K562 (cell line): ENCODE measurements at regions not wholly inside any gene's neighbourhood (a gene's known extent, or its start where the extent isn't known, plus 50 kb on each side); places are given as distances from the start of the nearest gene placed in this dataset.
"Not testable (repeated sequence)": the region's sequence is repeated elsewhere in the genome, so short reads cannot be mapped to it uniquely, and the experiment has no call there.

Experiments
- ATAC-seq: fragments of 200-7000 bp; cut with Tn5 transposase; 3 replicates; pipeline ENCODE4 v1.9.1; 2020; ENCODE audit warnings: moderate library complexity
- BruUV-seq: library from RNA; stranded (reverse); fragments of 400-500 nt; replicated peaks from 2 replicates; lab custom pipeline; 2021; lab: Mats Ljungman, UMichigan
- CTCF ChIA-PET: fragments of 300-600 bp; formaldehyde crosslinking; extraction: SDS; loops from one replicate; lab custom pipeline; 2021; ENCODE audit warnings: low intra/inter-chr PET ratio; lab: Yijun Ruan, JAX
- POLR2A ChIA-PET: fragments of 300-600, 350-650 bp; sonication (Branson Sonifier 250); formaldehyde crosslinking; extraction: SDS; loops from one replicate; lab custom pipeline; 2021; ENCODE audit warnings: antibody characterized with exemption, inconsistent platforms; lab: Yijun Ruan, JAX
- DNase-seq, 4 experiments: peaks; one replicate each; pipeline versions ENCODE4 v3.0.0 to v3.0.0-alpha.2; 2011 to 2018; ENCODE audit warnings: low spot score in 3 of 4, mixed read lengths in 3 of 4; ENCODE audit errors: extremely low read depth in 1 of 4
- FAIRE-seq: peaks from 2 replicates; lab custom pipeline; 2011; peaks lifted over from hg19 to GRCh38; lab: Jason Lieb, UNC
- H2AFZ ChIP-seq: 2 replicates; pipeline ENCODE4 v1.6.0; 2011; ENCODE audit warnings: low read depth, low read length, control low read depth, inconsistent platforms
- H3K27ac ChIP-seq: fragments of 200-600 bp; 3 replicates; pipeline ENCODE4 v1.8.0; 2011; ENCODE audit warnings: low read depth, mild to moderate bottlenecking, control low read depth, inconsistent platforms, low read length, moderate library complexity, mixed read lengths; ENCODE audit errors: extremely low read depth
- H3K27me3 ChIP-seq, 2 experiments: fragments of 300-600 bp in 1 of 2; 2 replicates in 1 of 2; 3 replicates in 1 of 2; pipeline versions ENCODE4 v1.6.0 to v1.8.0; 2011; ENCODE audit warnings: inconsistent platforms in 2 of 2, low read length in 2 of 2, mild to moderate bottlenecking in 1 of 2, mixed read lengths in 1 of 2, moderate library complexity in 1 of 2; ENCODE audit not compliant: control insufficient read depth in 2 of 2, insufficient read depth in 2 of 2
- H3K36me3 ChIP-seq: fragments of 300-600 bp; 3 replicates; pipeline ENCODE4 v1.8.0; 2011; ENCODE audit warnings: mild to moderate bottlenecking, low read length, inconsistent platforms; ENCODE audit not compliant: control insufficient read depth, insufficient read depth
- H3K4me1 ChIP-seq, 2 experiments: fragments of 200-600 bp in 1 of 2; replicated peaks in 1 of 2; 2 replicates in 1 of 2; 3 replicates in 1 of 2; pipeline versions ENCODE4 v1.5.1 to v1.8.0; 2011; ENCODE audit warnings: inconsistent platforms in 2 of 2, low read length in 2 of 2, mild to moderate bottlenecking in 1 of 2, mixed read lengths in 1 of 2, moderate library complexity in 1 of 2; ENCODE audit not compliant: control insufficient read depth in 2 of 2, insufficient read depth in 2 of 2
- H3K4me2 ChIP-seq: 2 replicates; pipeline ENCODE4 v1.6.1; 2011; ENCODE audit warnings: low read length, control low read depth, inconsistent platforms, mixed read lengths; ENCODE audit not compliant: insufficient read depth
- H3K4me3 ChIP-seq: fragments of 200-600 bp; sonication (generic), shearing (Covaris generic); 2 replicates; pipeline ENCODE4 v1.5.1; 2016; ENCODE audit warnings: control low read depth, inconsistent platforms
- H3K79me2 ChIP-seq: fragments of 200-600 bp; 3 replicates; pipeline ENCODE4 v1.8.0; 2011; ENCODE audit warnings: low read length, inconsistent platforms; ENCODE audit not compliant: control insufficient read depth, insufficient read depth
- H3K9ac ChIP-seq, 2 experiments: 2 replicates each; pipeline versions ENCODE4 v1.6.0 to v1.6.1; 2011; ENCODE audit warnings: low read depth in 2 of 2, low read length in 2 of 2, control low read depth in 1 of 2, inconsistent platforms in 1 of 2, mild to moderate bottlenecking in 1 of 2, mixed read lengths in 1 of 2; ENCODE audit not compliant: insufficient read depth in 1 of 2
- H3K9me1 ChIP-seq: one replicate; pipeline ENCODE4 v1.6.0; 2011; ENCODE audit warnings: inconsistent platforms, mild to moderate bottlenecking, low read length, moderate library complexity; ENCODE audit not compliant: control insufficient read depth, insufficient read depth
- H3K9me3 ChIP-seq: replicated peaks from 2 replicates; pipeline ENCODE4 v1.5.1; 2011; ENCODE audit warnings: low read depth, low read length, inconsistent platforms; ENCODE audit not compliant: control insufficient read depth, insufficient read depth
- H4K20me1 ChIP-seq: replicated peaks from 2 replicates; pipeline ENCODE4 v1.6.1; 2011; ENCODE audit warnings: low read length, inconsistent platforms, mixed read lengths; ENCODE audit not compliant: control insufficient read depth, insufficient read depth
- ARID1B ChIP-seq: fragments of 450-650 bp; IDR thresholded peaks from 2 replicates; pipeline ENCODE4 v1.6.1; 2016; ENCODE audit warnings: antibody characterized with exemption, mild to moderate bottlenecking, inconsistent platforms
- BCLAF1 ChIP-seq, 2 experiments: fragments of 450-650 bp in 1 of 2; IDR thresholded peaks; 2 replicates each; pipeline ENCODE4 v1.6.1; 2011 to 2017; ENCODE audit warnings: low read depth in 2 of 2, antibody characterized with exemption in 1 of 2, borderline replicate concordance in 1 of 2, low read length in 1 of 2, mild to moderate bottlenecking in 1 of 2, mixed read lengths in 1 of 2; ENCODE audit not compliant: control insufficient read depth in 1 of 2
- HNRNPK ChIP-seq: fragments of 200-400 bp; formaldehyde crosslinking; IDR thresholded peaks from one replicate; pipeline ENCODE4 v1.6.1; 2018; ENCODE audit warnings: mild to moderate bottlenecking, low read depth, low read length; ENCODE audit not compliant: poor library complexity, severe bottlenecking
- ZBTB11 ChIP-seq, 3 experiments: fragments of 200-800 bp in 1 of 3; fragments of 250-450 bp in 1 of 3; fragments of 450-650 bp in 1 of 3; sonication (Bioruptor Pico) in 1 of 3; sonication (Bioruptor generic) in 1 of 3; formaldehyde crosslinking in 1 of 3; IDR thresholded peaks; 2 replicates each; pipeline versions ENCODE4 v1.6.1 to v1.8.0; 2016 to 2022; ENCODE audit warnings: mild to moderate bottlenecking in 2 of 3, missing genetic modification characterization in 2 of 3, missing compliant biosample characterization in 1 of 3, moderate library complexity in 1 of 3
- WGBS: fragments of 100-300 bp; shearing (Covaris generic); methylation state at CpG from one replicate; pipeline ENCODE4 v1.1.6; 2016; ENCODE audit warnings: low coverage, mixed read lengths; ENCODE audit not compliant: insufficient coverage; ENCODE audit errors: missing lambda C conversion rate; 5-methylcytosine and 5-hydroxymethylcytosine counted together
- in situ Hi-C: fragments of 300-500 bp; cut with MboI; formaldehyde crosslinking; loops from 4 replicates; pipeline ENCODE4 v1.15.0; 2018; ENCODE audit warnings: inconsistent platforms, mixed read lengths
- intact Hi-C: fragments of 100-400 bp; cut with micrococcal nuclease; formaldehyde crosslinking; loops from 2 replicates; pipeline ENCODE4 v1.14.2; 2022

GRCh38 chr3:63738577-63738976, 80.5 kb upstream of the C3orf49 start:
- CTCF ChIA-PET, FAIRE-seq, H4K20me1 ChIP-seq, in situ Hi-C loops, intact Hi-C loops, H3K27me3 ChIP-seq, POLR2A ChIA-PET, H3K36me3 ChIP-seq, H3K9me1 ChIP-seq, DNase-seq, ATAC-seq, H3K27ac ChIP-seq, H2AFZ ChIP-seq, H3K9ac ChIP-seq, H3K9me3 ChIP-seq, H3K4me2 ChIP-seq, H3K4me3 ChIP-seq, BruUV-seq, H3K79me2 ChIP-seq, H3K4me1 ChIP-seq: not testable (repeated sequence)
- TF ChIP-seq ZBTB11 (CRISPR knock-in tag; IDR thresholded peaks at IDR 0.05), result peak in 1 of 3 experiments; percentile 91; a peak in 2 of 6 replicates
- WGBS, result 0% methylated on average over 2 of the region's 3 CpGs

GRCh38 chr3:63739474-63739873, 79.6 kb upstream of the C3orf49 start:
- H3K27me3 ChIP-seq, result no peaks in the 10 kb centered on the region
- H3K4me2 ChIP-seq, result no peak overlapping the region
- BruUV-seq, result no TSS peak
- 0% methylated on average over 1 of the region's 1 CpG for WGBS
- intact Hi-C loops, result no loop called here
- ATAC-seq (no peak), DNase-seq (no peak), FAIRE-seq (no peak)
- H2AFZ ChIP-seq, result no peak overlapping the region
- ChIA-PET POLR2A (no interaction called here), CTCF (no interaction called here)
- no peaks in the 10 kb centered on the region for H3K79me2 ChIP-seq
- no peak overlapping the region for H3K27ac ChIP-seq
- H3K4me3 ChIP-seq, result no peak overlapping the region
- in situ Hi-C loops, result no loop called here
- H3K9me3 ChIP-seq, result no peaks in the 10 kb centered on the region
- no peaks in the 10 kb centered on the region for H3K4me1 ChIP-seq
- H3K36me3 ChIP-seq, result no peaks in the 10 kb centered on the region
- no peaks in the 10 kb centered on the region for H3K9me1 ChIP-seq
- no peak overlapping the region for H3K9ac ChIP-seq
- H4K20me1 ChIP-seq, result no peaks in the 10 kb centered on the region
- TF ChIP-seq ARID1B, result no peak
- TF ChIP-seq BCLAF1 (IDR thresholded peaks at IDR 0.05; ENCODE audit: borderline replicate concordance in 1 of 2, control insufficient read depth in 1 of 2, low read depth in 2 of 2, low read length in 1 of 2), result no peak
- no peak for TF ChIP-seq HNRNPK
